ENCODE measurements at regions not wholly inside any gene's neighbourhood (a gene's known extent, or its start where the extent isn't known, plus 50 kb on each side); places are given as distances from the start of the nearest gene placed in this dataset.

DNA sequence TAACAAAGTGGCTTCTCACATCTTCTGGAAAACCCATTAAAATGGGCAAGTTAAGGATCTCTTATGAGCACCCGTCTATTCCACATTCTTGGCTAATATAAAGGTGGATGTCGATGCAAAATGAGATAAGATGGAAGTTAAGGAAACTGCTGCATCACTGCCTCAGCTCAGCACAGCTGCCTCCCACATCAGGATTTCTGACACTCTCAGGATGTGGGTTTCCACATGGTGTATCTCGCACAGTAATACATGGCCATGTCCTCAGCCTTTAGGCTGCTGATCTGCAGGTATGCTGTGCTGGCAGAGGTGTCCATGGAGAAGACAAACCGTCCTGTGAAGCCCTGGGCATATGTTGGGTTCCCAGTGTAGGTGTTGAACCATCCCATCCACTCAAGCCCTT is 1348.0 kb downstream of the TMEM121 start:
- Histone ChIP-seq H2BK5ac (ENCODE audit: low read depth, low read length) (no peak overlapping the region), H2AFZ (ENCODE audit: low read length) (no peak overlapping the region), H3K27ac (ENCODE audit: low read depth, low read length) (no peak overlapping the region), H2BK120ac (replicated peaks; ENCODE audit: low read depth, low read length) (no peak overlapping the region), H3K18ac (ENCODE audit: extremely low read depth, low read length) (no peak overlapping the region), H4K91ac (replicated peaks; ENCODE audit: insufficient read length, low read length) (no peak overlapping the region), H3K23ac (ENCODE audit: insufficient read length) (no peak overlapping the region), H4K8ac (ENCODE audit: extremely low read depth, insufficient read depth, low read length) (no peak overlapping the region), H2BK20ac (ENCODE audit: low read length) (no peak overlapping the region), H4K5ac (ENCODE audit: insufficient read length, low read depth, low read length) (no peak overlapping the region), H3K36me3 (ENCODE audit: control insufficient read depth in 2 of 4, insufficient read depth in 4 of 4, low read length in 3 of 4) (no peaks in the 10 kb centered on the region), H2AK5ac (ENCODE audit: low read depth, low read length) (no peak overlapping the region), H2BK15ac (ENCODE audit: low read length) (no peak overlapping the region), H3K79me2 (ENCODE audit: control insufficient read depth in 1 of 2, insufficient read depth in 2 of 2, low read length in 2 of 2) (no peaks in the 10 kb centered on the region), H3K27me3 (replicated peaks in 1 of 4; ENCODE audit: control insufficient read depth in 3 of 4, extremely low read depth in 1 of 4, insufficient read depth in 3 of 4, low read length in 3 of 4) (no peaks in the 10 kb centered on the region), H3K4ac (replicated peaks; ENCODE audit: insufficient read length, low read depth, low read length) (no peak overlapping the region), H4K20me1 (replicated peaks in 1 of 2; ENCODE audit: control insufficient read depth in 1 of 2, insufficient read depth in 2 of 2, low read length in 2 of 2) (no peaks in the 10 kb centered on the region), H2BK12ac (ENCODE audit: low read depth, low read length) (no peak overlapping the region), H3K56ac (replicated peaks; ENCODE audit: insufficient read length, low read depth, low read length) (no peak overlapping the region), H3K9me3 (ENCODE audit: insufficient read depth in 2 of 2, low read depth in 1 of 2, low read length in 1 of 2) (peaks cover 58 to 73% of the 10 kb centered on the region in 2 experiments), H3K14ac (ENCODE audit: insufficient read length) (no peak overlapping the region), H3K4me3 (ENCODE audit: extremely low read depth in 1 of 4, insufficient read depth in 2 of 4, low read depth in 3 of 4, low read length in 4 of 4) (no peak overlapping the region), H3K4me2 (ENCODE audit: insufficient read depth in 1 of 2, low read depth in 2 of 2, low read length in 2 of 2) (no peak overlapping the region), H3K4me1 (replicated peaks in 1 of 4; ENCODE audit: control insufficient read depth in 3 of 4, insufficient read depth in 4 of 4, low read length in 3 of 4) (no peaks in the 10 kb centered on the region), H3K23me2 (ENCODE audit: low read depth, low read length) (no peaks in the 10 kb centered on the region), H3K79me1 (ENCODE audit: low read depth, low read length) (no peaks in the 10 kb centered on the region), H3K9ac (replicated peaks in 1 of 4; ENCODE audit: extremely low read depth in 1 of 4, low read depth in 3 of 4, low read length in 3 of 4) (no peak overlapping the region)
- no peak for TF ChIP-seq SP1 (IDR thresholded peaks at IDR 0.05; ENCODE audit: low read depth, low read length)
- no peak for TF ChIP-seq KDM4A (IDR thresholded peaks at IDR 0.05; ENCODE audit: low read depth, low read length, severe bottlenecking)
- no peak for TF ChIP-seq EGR1 (IDR thresholded peaks at IDR 0.05; ENCODE audit: borderline replicate concordance, low read depth, low read length)
- ChIA-PET CTCF (ENCODE audit: partially characterized antibody) (interaction anchor here (0.6 kb wide), 1 partner anchor 38 kb away, joined by 3 read pairs; no protein-coding TSS in a partner anchor), POLR2A (ENCODE audit: partially characterized antibody) (no interaction called here)
- no peak for FAIRE-seq
- DNase-seq (ENCODE audit: low read depth in 1 of 2, low spot score in 2 of 2): no peak
- WGBS, 2 experiments (ENCODE audit: extremely low coverage in 1 of 2, insufficient coverage in 1 of 2, insufficient read length in 1 of 2, insufficient replicate concordance in 2 of 2, low coverage in 1 of 2, low lambda C conversion rate in 2 of 2, missing lambda C conversion rate in 1 of 2): 59% methylated on average over 4 of the region's 4 CpGs; no CpG with 5 or more reads in 1 of the 2 experiments

All from H1 (cell line).